ENCODE measurements at regions not wholly inside any gene's neighbourhood (a gene's known extent, or its start where the extent isn't known, plus 50 kb on each side); places are given as distances from the start of the nearest gene placed in this dataset.

GRCh38 chr4:31041853-31042252, 321.7 kb downstream of the PCDH7 start:
- Histone ChIP-seq H3K36me3 (no peaks in the 10 kb centered on the region), H3K4me1 (peaks cover 24% of the 10 kb centered on the region), H3K27me3 (no peaks in the 10 kb centered on the region), H3K4me3 (ENCODE audit: low read depth, low read length) (no peak overlapping the region), H3K9me3 (no peaks in the 10 kb centered on the region)
- DNase-seq: no peak
- no peak for TF ChIP-seq CTCF (IDR thresholded peaks at IDR 0.05; ENCODE audit: low read depth, low read length)

DNA sequence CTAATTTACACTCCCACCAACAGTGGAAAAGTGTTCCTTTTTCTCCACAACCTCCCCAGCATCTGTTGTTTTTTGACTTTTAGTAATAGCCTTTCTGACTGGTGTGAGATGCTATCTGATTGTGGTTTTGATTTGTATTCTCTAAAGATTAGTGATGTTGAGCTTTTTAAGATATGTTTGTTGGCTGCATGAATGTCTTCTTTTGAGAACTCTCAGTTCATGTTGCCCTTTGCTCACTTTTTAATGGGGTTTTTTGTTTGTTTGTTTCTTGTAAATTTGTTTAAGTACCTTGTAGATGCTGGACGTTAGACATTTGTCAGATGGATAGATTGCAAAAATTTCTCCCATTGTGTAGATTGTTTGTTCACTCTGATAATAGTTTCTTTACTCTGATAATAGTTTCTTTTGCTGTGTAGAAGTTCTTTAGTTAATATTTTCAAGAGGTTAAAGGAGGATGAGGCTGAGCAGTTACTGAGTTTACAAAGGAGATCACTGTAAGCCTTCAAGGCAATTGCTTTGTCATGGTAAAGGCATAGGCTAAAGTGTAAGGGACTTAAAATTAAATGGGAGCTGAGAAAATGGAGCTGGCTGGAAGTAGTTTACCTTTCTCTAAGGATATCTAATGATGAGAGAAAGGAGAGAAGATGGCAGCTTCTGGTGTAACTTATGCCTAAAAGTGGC, 323.4 kb downstream of the PCDH7 start:
- no peaks in the 10 kb centered on the region for H3K27me3 ChIP-seq
- no peak for DNase-seq
- no peaks in the 10 kb centered on the region for H3K9me3 ChIP-seq
- no peaks in the 10 kb centered on the region for H3K36me3 ChIP-seq
- peaks cover 24% of the 10 kb centered on the region for H3K4me1 ChIP-seq
- no peak overlapping the region for H3K4me3 ChIP-seq (ENCODE audit: low read depth, low read length)
- no peak for TF ChIP-seq CTCF (IDR thresholded peaks at IDR 0.05; ENCODE audit: low read depth, low read length)

GRCh38 chr4:31045151-31045550, 325.0 kb downstream of the PCDH7 start:
- no peak for DNase-seq
- no peak overlapping the region for H3K4me3 ChIP-seq (ENCODE audit: low read depth, low read length)
- peaks cover 24% of the 10 kb centered on the region for H3K4me1 ChIP-seq
- H3K36me3 ChIP-seq: no peaks in the 10 kb centered on the region
- H3K27me3 ChIP-seq: no peaks in the 10 kb centered on the region
- TF ChIP-seq CTCF (IDR thresholded peaks at IDR 0.05; ENCODE audit: low read depth, low read length): no peak
- no peaks in the 10 kb centered on the region for H3K9me3 ChIP-seq

DNA sequence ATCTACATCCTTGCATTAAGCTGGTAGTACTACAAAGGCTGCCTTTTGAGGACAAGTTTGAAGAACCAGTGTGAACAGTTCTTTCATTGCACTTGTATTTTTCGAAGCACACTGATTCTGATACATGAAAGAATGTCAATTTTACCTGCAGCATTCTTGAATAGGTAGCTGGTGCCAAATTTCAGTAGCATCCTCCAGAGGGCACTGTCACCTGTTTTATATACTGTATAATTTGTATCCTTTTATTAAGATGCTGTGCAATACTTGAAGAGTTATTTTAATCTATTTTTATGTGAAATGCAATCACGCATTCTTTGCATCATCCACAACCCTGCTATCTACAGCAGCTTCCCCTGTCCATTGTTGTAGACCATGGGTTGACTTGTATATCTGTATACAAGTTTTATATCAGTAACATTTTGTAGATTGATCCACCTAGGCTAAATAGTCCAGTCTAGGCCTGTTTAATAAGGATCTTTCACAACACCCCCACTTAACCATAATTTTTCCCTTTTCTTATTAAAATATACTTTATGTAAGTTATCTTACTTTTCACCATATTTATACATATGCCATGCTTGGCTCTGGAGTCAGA, 325.7 kb downstream of the PCDH7 start:
- no peak overlapping the region for H3K4me3 ChIP-seq (ENCODE audit: low read depth, low read length)
- no peaks in the 10 kb centered on the region for H3K9me3 ChIP-seq
- peak; percentile 74 for TF ChIP-seq CTCF (IDR thresholded peaks at IDR 0.05; ENCODE audit: low read depth, low read length)
- peak; percentile 16 for DNase-seq
- no peaks in the 10 kb centered on the region for H3K36me3 ChIP-seq
- H3K4me1 ChIP-seq: peaks cover 24% of the 10 kb centered on the region
- no peaks in the 10 kb centered on the region for H3K27me3 ChIP-seq

- Histone ChIP-seq H3K27me3 (no peaks in the 10 kb centered on the region), H3K4me3 (ENCODE audit: low read depth, low read length) (no peak overlapping the region), H3K36me3 (no peaks in the 10 kb centered on the region), H3K4me1 (no peaks in the 10 kb centered on the region), H3K9me3 (no peaks in the 10 kb centered on the region)
- no peak for DNase-seq
- TF ChIP-seq CTCF (IDR thresholded peaks at IDR 0.05; ENCODE audit: low read depth, low read length): no peak
Measured at GRCh38 chr4:31051151-31051550, 331.0 kb downstream of the PCDH7 start.

GRCh38 chr4:31051565-31051964, 331.4 kb downstream of the PCDH7 start:
- Histone ChIP-seq H3K4me3 (ENCODE audit: low read depth, low read length) (no peak overlapping the region), H3K27me3 (no peaks in the 10 kb centered on the region), H3K36me3 (no peaks in the 10 kb centered on the region), H3K4me1 (no peaks in the 10 kb centered on the region), H3K9me3 (no peaks in the 10 kb centered on the region)
- no peak for TF ChIP-seq CTCF (IDR thresholded peaks at IDR 0.05; ENCODE audit: low read depth, low read length)
- DNase-seq: no peak

Data from BE2C (cell line).